ENCODE measurements at regions not wholly inside any gene's neighbourhood (a gene's known extent, or its start where the extent isn't known, plus 50 kb on each side); places are given as distances from the start of the nearest gene placed in this dataset.

GRCh38 chr10:78915190-78915518 is 153.6 kb upstream of the ZMIZ1 start:
- TF ChIP-seq SIN3A (IDR thresholded peaks at IDR 0.05; ENCODE audit: borderline replicate concordance, insufficient read depth, low read length) (no peak), TAF1 (IDR thresholded peaks at IDR 0.05; ENCODE audit: borderline replicate concordance, insufficient read depth, low read length) (no peak), FOXP2 (optimal IDR thresholded peaks at IDR 0.05; ENCODE audit: borderline replicate concordance, extremely low read depth, extremely low read length, insufficient read depth) (no peak), REST (IDR thresholded peaks at IDR 0.05; ENCODE audit: insufficient read depth in 1 of 2, low read depth in 2 of 2, low read length in 2 of 2) (no peak), POLR2AphosphoS5 (IDR thresholded peaks at IDR 0.05; ENCODE audit: low read depth, low read length) (no peak)

- TF ChIP-seq POLR2AphosphoS5 (IDR thresholded peaks at IDR 0.05; ENCODE audit: low read depth, low read length), result no peak
- TF ChIP-seq REST (IDR thresholded peaks at IDR 0.05; ENCODE audit: insufficient read depth in 1 of 2, low read depth in 2 of 2, low read length in 2 of 2), result no peak
- no peak for TF ChIP-seq TAF1 (IDR thresholded peaks at IDR 0.05; ENCODE audit: borderline replicate concordance, insufficient read depth, low read length)
- no peak for TF ChIP-seq SIN3A (IDR thresholded peaks at IDR 0.05; ENCODE audit: borderline replicate concordance, insufficient read depth, low read length)
- no peak for TF ChIP-seq FOXP2 (optimal IDR thresholded peaks at IDR 0.05; ENCODE audit: borderline replicate concordance, extremely low read depth, extremely low read length, insufficient read depth)
These were observed 152.5 kb upstream of the ZMIZ1 start for GRCh38 chr10:78916227-78916626.

GRCh38 chr10:78919181-78919966 is 149.4 kb upstream of the ZMIZ1 start:
- TF ChIP-seq FOXP2 (optimal IDR thresholded peaks at IDR 0.05; ENCODE audit: borderline replicate concordance, extremely low read depth, extremely low read length, insufficient read depth) (no peak), REST (IDR thresholded peaks at IDR 0.05; ENCODE audit: insufficient read depth in 1 of 2, low read depth in 2 of 2, low read length in 2 of 2) (no peak), TAF1 (IDR thresholded peaks at IDR 0.05; ENCODE audit: borderline replicate concordance, insufficient read depth, low read length) (no peak), SIN3A (IDR thresholded peaks at IDR 0.05; ENCODE audit: borderline replicate concordance, insufficient read depth, low read length) (no peak), POLR2AphosphoS5 (IDR thresholded peaks at IDR 0.05; ENCODE audit: low read depth, low read length) (no peak)

- TF ChIP-seq POLR2AphosphoS5 (IDR thresholded peaks at IDR 0.05; ENCODE audit: low read depth, low read length) (no peak), FOXP2 (optimal IDR thresholded peaks at IDR 0.05; ENCODE audit: borderline replicate concordance, extremely low read depth, extremely low read length, insufficient read depth) (no peak), SIN3A (IDR thresholded peaks at IDR 0.05; ENCODE audit: borderline replicate concordance, insufficient read depth, low read length) (no peak), REST (IDR thresholded peaks at IDR 0.05; ENCODE audit: insufficient read depth in 1 of 2, low read depth in 2 of 2, low read length in 2 of 2) (no peak)
These were observed 148.8 kb upstream of the ZMIZ1 start for GRCh38 chr10:78920011-78920410.
